Liver (tissue), 3 donors: ENCODE measurements at regions not wholly inside any gene's neighbourhood (a gene's known extent, or its start where the extent isn't known, plus 50 kb on each side); places are given as distances from the start of the nearest gene placed in this dataset.

Experiments used
- GABPA ChIP-seq, 2 donors: IDR thresholded peaks in 1 of 2; conservative IDR thresholded peaks in 1 of 2; 2 replicates each; pipeline ENCODE4 v1.6.1; 2016; ENCODE audit warnings: antibody characterized with exemption in 2 of 2, mild to moderate bottlenecking in 1 of 2, moderate library complexity in 1 of 2
- HNF4G ChIP-seq: IDR thresholded peaks from 2 replicates; pipeline ENCODE4 v1.6.1; 2016; ENCODE audit warnings: antibody characterized with exemption
- JUND ChIP-seq, 2 donors: IDR thresholded peaks; 2 replicates each; pipeline ENCODE4 v1.6.1; 2016; ENCODE audit warnings: antibody characterized with exemption in 2 of 2
- MAX ChIP-seq: IDR thresholded peaks from 2 replicates; pipeline ENCODE4 v1.6.1; 2016; ENCODE audit warnings: antibody characterized with exemption
- RAD21 ChIP-seq, 2 donors: IDR thresholded peaks; 2 replicates each; pipeline ENCODE4 v1.6.1; 2016; ENCODE audit warnings: antibody characterized with exemption in 2 of 2, mild to moderate bottlenecking in 2 of 2
- SP1 ChIP-seq: IDR thresholded peaks from 2 replicates; pipeline ENCODE4 v1.6.1; 2018; ENCODE audit warnings: antibody characterized with exemption, mild to moderate bottlenecking
- TAF1 ChIP-seq: conservative IDR thresholded peaks from 2 replicates; pipeline ENCODE4 v1.6.1; 2016; ENCODE audit warnings: antibody characterized with exemption, mild to moderate bottlenecking
- YY1 ChIP-seq: IDR thresholded peaks from 2 replicates; pipeline ENCODE4 v1.6.1; 2016; ENCODE audit warnings: antibody characterized with exemption, mild to moderate bottlenecking
- TF ChIP-seq, protein P1 (sequence below): fragments of 150-350 bp; IDR thresholded peaks from 2 replicates; pipeline ENCODE4 v1.5.1; 2017; ENCODE audit warnings: improper control_type of control experiment, low read depth, low read length; ENCODE audit not compliant: missing input control
- TF ChIP-seq, protein P2 (sequence below): IDR thresholded peaks from 2 replicates; pipeline ENCODE4 v1.6.1; 2016; ENCODE audit warnings: antibody characterized with exemption, mild to moderate bottlenecking
- TF ChIP-seq, protein P3 (sequence below): IDR thresholded peaks from 2 replicates; pipeline ENCODE4 v1.6.1; 2016; ENCODE audit warnings: antibody characterized with exemption
- donor health status: healthy.
- donor health status: healthy.

DNA sequence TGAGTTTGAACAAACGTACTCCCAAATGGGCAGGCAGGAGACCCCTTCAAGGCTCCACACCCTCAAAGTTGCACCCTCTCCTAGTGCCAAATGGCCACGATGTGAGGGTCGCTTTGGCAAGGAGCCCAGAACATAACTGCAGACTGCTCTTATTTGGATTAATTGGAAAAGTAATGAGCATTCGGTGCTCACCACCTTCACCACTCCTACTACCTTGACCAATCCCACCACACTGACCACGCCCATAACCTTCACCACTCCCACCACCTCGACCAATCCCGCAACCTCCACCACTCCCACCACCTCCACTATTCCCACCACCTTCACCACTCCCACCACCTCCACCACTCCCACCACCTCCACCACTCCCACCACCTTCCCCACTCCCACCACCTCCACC, 94.7 kb upstream of the PAX2 start:
- TF ChIP-seq TAF1 (no peak), YY1 (no peak), JUND (IDR thresholded peaks at IDR 0.05) (no peak), RAD21 (IDR thresholded peaks at IDR 0.05) (no peak), GABPA (IDR thresholded peaks at IDR 0.05 in 1 of 2, conservative IDR thresholded peaks at IDR 0.05 in 1 of 2) (no peak), SP1 (no peak), MAX (no peak), HNF4G (no peak)
- TF ChIP-seq, protein P1, sequence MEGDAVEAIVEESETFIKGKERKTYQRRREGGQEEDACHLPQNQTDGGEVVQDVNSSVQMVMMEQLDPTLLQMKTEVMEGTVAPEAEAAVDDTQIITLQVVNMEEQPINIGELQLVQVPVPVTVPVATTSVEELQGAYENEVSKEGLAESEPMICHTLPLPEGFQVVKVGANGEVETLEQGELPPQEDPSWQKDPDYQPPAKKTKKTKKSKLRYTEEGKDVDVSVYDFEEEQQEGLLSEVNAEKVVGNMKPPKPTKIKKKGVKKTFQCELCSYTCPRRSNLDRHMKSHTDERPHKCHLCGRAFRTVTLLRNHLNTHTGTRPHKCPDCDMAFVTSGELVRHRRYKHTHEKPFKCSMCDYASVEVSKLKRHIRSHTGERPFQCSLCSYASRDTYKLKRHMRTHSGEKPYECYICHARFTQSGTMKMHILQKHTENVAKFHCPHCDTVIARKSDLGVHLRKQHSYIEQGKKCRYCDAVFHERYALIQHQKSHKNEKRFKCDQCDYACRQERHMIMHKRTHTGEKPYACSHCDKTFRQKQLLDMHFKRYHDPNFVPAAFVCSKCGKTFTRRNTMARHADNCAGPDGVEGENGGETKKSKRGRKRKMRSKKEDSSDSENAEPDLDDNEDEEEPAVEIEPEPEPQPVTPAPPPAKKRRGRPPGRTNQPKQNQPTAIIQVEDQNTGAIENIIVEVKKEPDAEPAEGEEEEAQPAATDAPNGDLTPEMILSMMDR = no peak
- TF ChIP-seq, protein P2, sequence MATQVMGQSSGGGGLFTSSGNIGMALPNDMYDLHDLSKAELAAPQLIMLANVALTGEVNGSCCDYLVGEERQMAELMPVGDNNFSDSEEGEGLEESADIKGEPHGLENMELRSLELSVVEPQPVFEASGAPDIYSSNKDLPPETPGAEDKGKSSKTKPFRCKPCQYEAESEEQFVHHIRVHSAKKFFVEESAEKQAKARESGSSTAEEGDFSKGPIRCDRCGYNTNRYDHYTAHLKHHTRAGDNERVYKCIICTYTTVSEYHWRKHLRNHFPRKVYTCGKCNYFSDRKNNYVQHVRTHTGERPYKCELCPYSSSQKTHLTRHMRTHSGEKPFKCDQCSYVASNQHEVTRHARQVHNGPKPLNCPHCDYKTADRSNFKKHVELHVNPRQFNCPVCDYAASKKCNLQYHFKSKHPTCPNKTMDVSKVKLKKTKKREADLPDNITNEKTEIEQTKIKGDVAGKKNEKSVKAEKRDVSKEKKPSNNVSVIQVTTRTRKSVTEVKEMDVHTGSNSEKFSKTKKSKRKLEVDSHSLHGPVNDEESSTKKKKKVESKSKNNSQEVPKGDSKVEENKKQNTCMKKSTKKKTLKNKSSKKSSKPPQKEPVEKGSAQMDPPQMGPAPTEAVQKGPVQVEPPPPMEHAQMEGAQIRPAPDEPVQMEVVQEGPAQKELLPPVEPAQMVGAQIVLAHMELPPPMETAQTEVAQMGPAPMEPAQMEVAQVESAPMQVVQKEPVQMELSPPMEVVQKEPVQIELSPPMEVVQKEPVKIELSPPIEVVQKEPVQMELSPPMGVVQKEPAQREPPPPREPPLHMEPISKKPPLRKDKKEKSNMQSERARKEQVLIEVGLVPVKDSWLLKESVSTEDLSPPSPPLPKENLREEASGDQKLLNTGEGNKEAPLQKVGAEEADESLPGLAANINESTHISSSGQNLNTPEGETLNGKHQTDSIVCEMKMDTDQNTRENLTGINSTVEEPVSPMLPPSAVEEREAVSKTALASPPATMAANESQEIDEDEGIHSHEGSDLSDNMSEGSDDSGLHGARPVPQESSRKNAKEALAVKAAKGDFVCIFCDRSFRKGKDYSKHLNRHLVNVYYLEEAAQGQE = no peak
- TF ChIP-seq, protein P3, sequence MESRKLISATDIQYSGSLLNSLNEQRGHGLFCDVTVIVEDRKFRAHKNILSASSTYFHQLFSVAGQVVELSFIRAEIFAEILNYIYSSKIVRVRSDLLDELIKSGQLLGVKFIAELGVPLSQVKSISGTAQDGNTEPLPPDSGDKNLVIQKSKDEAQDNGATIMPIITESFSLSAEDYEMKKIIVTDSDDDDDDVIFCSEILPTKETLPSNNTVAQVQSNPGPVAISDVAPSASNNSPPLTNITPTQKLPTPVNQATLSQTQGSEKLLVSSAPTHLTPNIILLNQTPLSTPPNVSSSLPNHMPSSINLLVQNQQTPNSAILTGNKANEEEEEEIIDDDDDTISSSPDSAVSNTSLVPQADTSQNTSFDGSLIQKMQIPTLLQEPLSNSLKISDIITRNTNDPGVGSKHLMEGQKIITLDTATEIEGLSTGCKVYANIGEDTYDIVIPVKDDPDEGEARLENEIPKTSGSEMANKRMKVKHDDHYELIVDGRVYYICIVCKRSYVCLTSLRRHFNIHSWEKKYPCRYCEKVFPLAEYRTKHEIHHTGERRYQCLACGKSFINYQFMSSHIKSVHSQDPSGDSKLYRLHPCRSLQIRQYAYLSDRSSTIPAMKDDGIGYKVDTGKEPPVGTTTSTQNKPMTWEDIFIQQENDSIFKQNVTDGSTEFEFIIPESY = no peak
